ENCODE measurements at regions not wholly inside any gene's neighbourhood (a gene's known extent, or its start where the extent isn't known, plus 50 kb on each side); places are given as distances from the start of the nearest gene placed in this dataset.

DNA sequence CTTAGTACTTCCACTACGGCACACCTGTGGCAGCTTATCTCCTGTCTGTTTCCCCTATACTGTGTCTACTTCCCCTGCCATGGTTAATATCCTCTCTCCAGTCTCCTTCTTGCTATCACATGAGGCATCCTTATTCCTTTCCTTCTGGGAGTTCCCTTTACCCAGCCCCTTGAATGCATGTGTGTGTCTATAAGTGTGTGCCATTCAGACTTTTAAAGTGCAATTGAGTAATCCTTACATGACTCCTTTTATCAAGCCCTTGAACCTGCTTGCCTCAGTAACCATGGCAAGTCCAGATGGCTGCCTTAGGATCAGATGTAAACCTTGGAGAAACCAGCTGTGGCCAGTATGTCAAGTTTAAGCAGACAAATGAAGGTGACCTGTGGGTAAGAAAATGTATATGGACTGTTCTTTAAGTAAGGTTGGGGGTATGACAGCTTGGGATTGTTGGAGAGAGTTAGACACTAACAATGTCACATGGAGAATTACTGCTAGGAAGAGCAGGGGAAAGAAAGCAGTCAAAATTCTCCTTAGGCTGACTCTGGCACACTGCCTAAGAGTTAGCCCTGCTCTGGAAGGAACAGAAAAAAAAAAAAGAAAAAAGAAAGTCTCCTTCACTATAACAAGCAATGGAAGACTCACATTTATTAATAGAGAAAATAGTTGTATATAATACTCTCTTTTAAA is 142.1 kb downstream of the HINT1 start:
- TF ChIP-seq, protein P1, sequence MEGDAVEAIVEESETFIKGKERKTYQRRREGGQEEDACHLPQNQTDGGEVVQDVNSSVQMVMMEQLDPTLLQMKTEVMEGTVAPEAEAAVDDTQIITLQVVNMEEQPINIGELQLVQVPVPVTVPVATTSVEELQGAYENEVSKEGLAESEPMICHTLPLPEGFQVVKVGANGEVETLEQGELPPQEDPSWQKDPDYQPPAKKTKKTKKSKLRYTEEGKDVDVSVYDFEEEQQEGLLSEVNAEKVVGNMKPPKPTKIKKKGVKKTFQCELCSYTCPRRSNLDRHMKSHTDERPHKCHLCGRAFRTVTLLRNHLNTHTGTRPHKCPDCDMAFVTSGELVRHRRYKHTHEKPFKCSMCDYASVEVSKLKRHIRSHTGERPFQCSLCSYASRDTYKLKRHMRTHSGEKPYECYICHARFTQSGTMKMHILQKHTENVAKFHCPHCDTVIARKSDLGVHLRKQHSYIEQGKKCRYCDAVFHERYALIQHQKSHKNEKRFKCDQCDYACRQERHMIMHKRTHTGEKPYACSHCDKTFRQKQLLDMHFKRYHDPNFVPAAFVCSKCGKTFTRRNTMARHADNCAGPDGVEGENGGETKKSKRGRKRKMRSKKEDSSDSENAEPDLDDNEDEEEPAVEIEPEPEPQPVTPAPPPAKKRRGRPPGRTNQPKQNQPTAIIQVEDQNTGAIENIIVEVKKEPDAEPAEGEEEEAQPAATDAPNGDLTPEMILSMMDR (IDR thresholded peaks at IDR 0.05; ENCODE audit: control extremely low read depth in 1 of 3, insufficient read depth in 1 of 3, low read depth in 1 of 3, low read length in 3 of 3), result no peak
- no peak for TF ChIP-seq EP300 (IDR thresholded peaks at IDR 0.05; ENCODE audit: borderline replicate concordance in 1 of 2, low read depth in 2 of 2, low read length in 2 of 2)

Data from H1 (cell line).